HepG2 (cell line): ENCODE measurements at regions not wholly inside any gene's neighbourhood (a gene's known extent, or its start where the extent isn't known, plus 50 kb on each side); places are given as distances from the start of the nearest gene placed in this dataset.

Source experiments
- ATAC-seq: fragments of 200-7000 bp; cut with Tn5 transposase; 3 replicates; pipeline ENCODE4 v1.9.1; 2020; ENCODE audit warnings: mild to moderate bottlenecking, moderate library complexity
- BruUV-seq: library from RNA; stranded (reverse); fragments of 400-500 nt; replicated peaks from 2 replicates; lab custom pipeline; 2021; lab: Mats Ljungman, UMichigan
- CTCF ChIA-PET: fragments of 300-600 bp; formaldehyde crosslinking; extraction: SDS; loops from one replicate; lab custom pipeline; 2021; ENCODE audit warnings: low total read pairs, inconsistent platforms, low intra/inter-chr PET ratio; lab: Yijun Ruan, JAX
- POLR2A ChIA-PET: fragments of 350-600 bp; sonication (Branson Sonifier 250); formaldehyde crosslinking; loops from one replicate; lab custom pipeline; 2020; ENCODE audit warnings: antibody characterized with exemption, inconsistent platforms; lab: Yijun Ruan, JAX
- DNase-seq: peaks from one replicate; pipeline ENCODE4 v3.0.0-alpha.2; 2015; ENCODE audit warnings: low spot score
- FAIRE-seq: peaks from 3 replicates; lab custom pipeline; 2011; peaks lifted over from hg19 to GRCh38; lab: Jason Lieb, UNC
- H2AFZ ChIP-seq: one replicate; pipeline ENCODE4 v1.6.1; 2011; ENCODE audit warnings: low read length, inconsistent platforms
- H3K27ac ChIP-seq: fragments of 300-600 bp; 3 replicates; pipeline ENCODE4 v1.8.0; 2011; ENCODE audit warnings: mixed run types, mild to moderate bottlenecking, mixed read lengths, low read length, inconsistent platforms; ENCODE audit not compliant: insufficient read depth; ENCODE audit errors: extremely low read length
- H3K27me3 ChIP-seq, 2 experiments: fragments of 200-600 bp in 1 of 2; 2 replicates in 1 of 2; 3 replicates in 1 of 2; pipeline versions ENCODE4 v1.6.0 to v1.8.0; 2011; ENCODE audit warnings: low read length in 2 of 2, mild to moderate bottlenecking in 2 of 2, moderate library complexity in 2 of 2, inconsistent platforms in 1 of 2; ENCODE audit not compliant: insufficient read depth in 2 of 2, control insufficient read depth in 1 of 2
- H3K36me3 ChIP-seq, 2 experiments: fragments of 200-600 bp in 1 of 2; replicated peaks in 1 of 2; 2 replicates in 1 of 2; 3 replicates in 1 of 2; pipeline versions ENCODE4 v1.5.1 to v1.8.0; 2011; ENCODE audit warnings: low read length in 2 of 2, inconsistent platforms in 1 of 2; ENCODE audit not compliant: insufficient read depth in 2 of 2, control insufficient read depth in 1 of 2
- H3K4me1 ChIP-seq: 2 replicates; pipeline ENCODE4 v1.5.1; 2012; ENCODE audit warnings: low read length, inconsistent platforms; ENCODE audit not compliant: insufficient read depth
- H3K4me2 ChIP-seq: 2 replicates; pipeline ENCODE4 v1.6.0; 2011; ENCODE audit warnings: low read depth, low read length, inconsistent platforms
- H3K4me3 ChIP-seq, 3 experiments: fragments of 200-600 bp in 1 of 3; sonication (generic), shearing (Covaris generic) in 1 of 3; replicated peaks in 1 of 3; 2 replicates each; pipeline ENCODE4 v1.5.1; 2011 to 2016; ENCODE audit warnings: low read length in 3 of 3, inconsistent platforms in 2 of 3, low read depth in 2 of 3, mild to moderate bottlenecking in 2 of 3, control low read depth in 1 of 3, mixed read lengths in 1 of 3; ENCODE audit not compliant: insufficient read depth in 1 of 3
- H3K79me2 ChIP-seq: one replicate; pipeline ENCODE4 v1.6.1; 2011; ENCODE audit warnings: low read length, inconsistent platforms; ENCODE audit not compliant: insufficient read depth
- H3K9ac ChIP-seq: 2 replicates; pipeline ENCODE4 v1.6.0; 2011; ENCODE audit warnings: mild to moderate bottlenecking, low read depth, low read length, inconsistent platforms; ENCODE audit not compliant: insufficient read depth
- H3K9me3 ChIP-seq: 2 replicates; pipeline ENCODE4 v1.5.1; 2012; ENCODE audit warnings: mild to moderate bottlenecking, low read length
- H4K20me1 ChIP-seq: 2 replicates; pipeline ENCODE4 v1.6.0; 2011; ENCODE audit warnings: inconsistent platforms, mild to moderate bottlenecking, low read length, moderate library complexity; ENCODE audit not compliant: insufficient read depth
- AKAP8 ChIP-seq: sonication (generic); formaldehyde crosslinking; IDR thresholded peaks from 2 replicates; pipeline ENCODE4 v1.5.1; 2020; ENCODE audit warnings: mild to moderate bottlenecking, missing genetic modification reagents
- AKNA ChIP-seq: sonication (generic); formaldehyde crosslinking; IDR thresholded peaks from 2 replicates; pipeline ENCODE4 v1.4.0; 2020; ENCODE audit warnings: missing genetic modification reagents, borderline replicate concordance
- HNF4G ChIP-seq, 2 experiments: sonication (generic) in 1 of 2; formaldehyde crosslinking in 1 of 2; IDR thresholded peaks; 2 replicates each; pipeline versions ENCODE4 v1.4.0 to v1.6.1; 2011 to 2020; ENCODE audit warnings: borderline replicate concordance in 2 of 2, low read depth in 2 of 2, mild to moderate bottlenecking in 2 of 2, low read length in 1 of 2, missing genetic modification reagents in 1 of 2, moderate library complexity in 1 of 2
- HNRNPLL ChIP-seq: fragments of 200-400 bp; formaldehyde crosslinking; IDR thresholded peaks from 2 replicates; pipeline ENCODE4 v1.6.1; 2017; ENCODE audit warnings: mild to moderate bottlenecking, low read depth, low read length; ENCODE audit not compliant: poor library complexity, severe bottlenecking
- PAWR ChIP-seq: sonication (generic); formaldehyde crosslinking; IDR thresholded peaks from 2 replicates; pipeline ENCODE4 v1.4.0; 2020; ENCODE audit warnings: missing genetic modification reagents, mild to moderate bottlenecking, borderline replicate concordance
- PRMT3 ChIP-seq: sonication (generic); formaldehyde crosslinking; IDR thresholded peaks from 2 replicates; pipeline ENCODE4 v1.8.1; 2022; ENCODE audit warnings: low read depth, mild to moderate bottlenecking, moderate library complexity, missing genetic modification reagents, borderline replicate concordance
- SNRNP70 ChIP-seq: fragments of 200-400 bp; formaldehyde crosslinking; IDR thresholded peaks from 2 replicates; pipeline ENCODE4 v1.6.1; 2017; ENCODE audit warnings: mild to moderate bottlenecking, low read depth, low read length, moderate library complexity
- SSRP1 ChIP-seq: IDR thresholded peaks from 2 replicates; pipeline ENCODE4 v1.6.1; 2016; ENCODE audit warnings: control low read depth
- SUZ12 ChIP-seq: fragments of 150-350 bp; IDR thresholded peaks from 2 replicates; pipeline ENCODE4 v1.6.1; 2014; ENCODE audit warnings: low read depth, low read length
- ZNF12 ChIP-seq: sonication (generic); formaldehyde crosslinking; IDR thresholded peaks from 2 replicates; pipeline ENCODE4 v1.5.0; 2020; ENCODE audit warnings: missing genetic modification reagents
- ZNF337 ChIP-seq: sonication (generic); formaldehyde crosslinking; IDR thresholded peaks from 2 replicates; pipeline ENCODE4 v1.5.1; 2020; ENCODE audit warnings: missing genetic modification reagents, low read depth, mild to moderate bottlenecking, borderline replicate concordance
- in situ Hi-C: cut with HindIII; loops from 2 replicates; pipeline ENCODE4 v1.10.0; 2017; ENCODE audit warnings: low pct_unique_long_range_greater_than_20kb; ENCODE audit not compliant: extremely low pct_ligation_motif_present
- intact Hi-C: fragments of 100-400 bp; cut with micrococcal nuclease; formaldehyde crosslinking; loops from one replicate; pipeline ENCODE4 v1.10.0; 2022; ENCODE audit not compliant: unreplicated experiment
- TF ChIP-seq, protein P1 (sequence below): sonication (generic); formaldehyde crosslinking; IDR thresholded peaks from 2 replicates; pipeline ENCODE4 v1.4.0; 2020; ENCODE audit warnings: missing genetic modification reagents

GRCh38 chr2:105504459-105504858 is 105.6 kb upstream of the FHL2 start:
- intact Hi-C loops (no loop called here), in situ Hi-C loops (no loop called here)
- Histone ChIP-seq H4K20me1 (no peaks in the 10 kb centered on the region), H3K79me2 (no peaks in the 10 kb centered on the region), H3K9me3 (no peaks in the 10 kb centered on the region), H3K4me1 (no peaks in the 10 kb centered on the region), H3K27me3 (0 out of 5 replicates have a peak, but pooled peaks cover 0 to 1% of the 10 kb centered on the region in 2 experiments), H2AFZ (no peak overlapping the region), H3K4me3 (no peak overlapping the region), H3K9ac (no peak overlapping the region), H3K4me2 (no peak overlapping the region)
- CTCF ChIA-PET: no interaction called here
- ATAC-seq (no peak), DNase-seq (no peak), FAIRE-seq (no peak)
- POLR2A ChIA-PET: no interaction called here
- BruUV-seq: no TSS peak
- TF ChIP-seq ZNF337 (CRISPR knock-in tag) (no peak), SSRP1 (CRISPR knock-in tag) (no peak), SUZ12 (no peak), AKNA (no peak), PAWR (CRISPR knock-in tag) (no peak), AKAP8 (no peak), SNRNP70 (no peak), ZNF12 (CRISPR knock-in tag) (no peak), HNF4G (IDR thresholded peaks at IDR 0.05; ENCODE audit: borderline replicate concordance, low read depth, low read length) (no peak), HNF4G (CRISPR knock-in tag; IDR thresholded peaks at IDR 0.05; ENCODE audit: borderline replicate concordance, low read depth) (no peak), HNRNPLL (no peak), PRMT3 (no peak)
- TF ChIP-seq, protein P1, sequence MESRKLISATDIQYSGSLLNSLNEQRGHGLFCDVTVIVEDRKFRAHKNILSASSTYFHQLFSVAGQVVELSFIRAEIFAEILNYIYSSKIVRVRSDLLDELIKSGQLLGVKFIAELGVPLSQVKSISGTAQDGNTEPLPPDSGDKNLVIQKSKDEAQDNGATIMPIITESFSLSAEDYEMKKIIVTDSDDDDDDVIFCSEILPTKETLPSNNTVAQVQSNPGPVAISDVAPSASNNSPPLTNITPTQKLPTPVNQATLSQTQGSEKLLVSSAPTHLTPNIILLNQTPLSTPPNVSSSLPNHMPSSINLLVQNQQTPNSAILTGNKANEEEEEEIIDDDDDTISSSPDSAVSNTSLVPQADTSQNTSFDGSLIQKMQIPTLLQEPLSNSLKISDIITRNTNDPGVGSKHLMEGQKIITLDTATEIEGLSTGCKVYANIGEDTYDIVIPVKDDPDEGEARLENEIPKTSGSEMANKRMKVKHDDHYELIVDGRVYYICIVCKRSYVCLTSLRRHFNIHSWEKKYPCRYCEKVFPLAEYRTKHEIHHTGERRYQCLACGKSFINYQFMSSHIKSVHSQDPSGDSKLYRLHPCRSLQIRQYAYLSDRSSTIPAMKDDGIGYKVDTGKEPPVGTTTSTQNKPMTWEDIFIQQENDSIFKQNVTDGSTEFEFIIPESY (CRISPR knock-in tag): no peak
- TF ChIP-seq, all 625 proteins: peak for 0
- no peak overlapping the region for H3K27ac ChIP-seq
- H3K36me3 ChIP-seq: no peaks in the 10 kb centered on the region
